ENCODE measurements at regions not wholly inside any gene's neighbourhood (a gene's known extent, or its start where the extent isn't known, plus 50 kb on each side); places are given as distances from the start of the nearest gene placed in this dataset.
A peak's percentile ranks its signal among the peaks of the same experiment; 100 is the strongest.

- H3K9me3 ChIP-seq, result no peaks in the 10 kb centered on the region
- H3K36me3 ChIP-seq, result no peaks in the 10 kb centered on the region
- WGBS, 2 donors, result 44 to 49% methylated on average over 9 of the region's 9 CpGs
- no peak overlapping the region for H3K27ac ChIP-seq
- H3K27me3 ChIP-seq, result no peaks in the 10 kb centered on the region
- no peak for TF ChIP-seq EP300 (IDR thresholded peaks at IDR 0.05)
- peak; percentile 19 to 79 (median 51) for TF ChIP-seq CTCF (IDR thresholded peaks at IDR 0.05)
- TF ChIP-seq POLR2AphosphoS5 (IDR thresholded peaks at IDR 0.05), result no peak
- TF ChIP-seq POLR2A (IDR thresholded peaks at IDR 0.05), result no peak
- DNase-seq (peak in 1 of 2 donors; percentile 50), ATAC-seq (ENCODE audit: low FRiP score in 2 of 2) (peak; percentile 70 to 73)
- H3K4me3 ChIP-seq, result no peak overlapping the region
- H3K4me1 ChIP-seq, result no peaks in the 10 kb centered on the region
Measured at GRCh38 chr7:86469680-86470295, 173.9 kb upstream of the GRM3 start.

- Histone ChIP-seq H3K9me3 (no peaks in the 10 kb centered on the region), H3K4me3 (no peak overlapping the region), H3K27ac (no peak overlapping the region), H3K27me3 (no peaks in the 10 kb centered on the region), H3K4me1 (no peaks in the 10 kb centered on the region), H3K36me3 (no peaks in the 10 kb centered on the region)
- ATAC-seq (ENCODE audit: low FRiP score in 2 of 2) (no peak), DNase-seq (no peak)
- no peak for TF ChIP-seq CTCF (IDR thresholded peaks at IDR 0.05)
- TF ChIP-seq POLR2AphosphoS5 (IDR thresholded peaks at IDR 0.05), result no peak
- no peak for TF ChIP-seq POLR2A (IDR thresholded peaks at IDR 0.05)
- TF ChIP-seq EP300 (IDR thresholded peaks at IDR 0.05), result no peak
- 95 to 97% methylated on average over 2 of the region's 2 CpGs for WGBS, 2 donors
Measured at GRCh38 chr7:86454753-86455152, 189.0 kb upstream of the GRM3 start.

- Histone ChIP-seq H3K4me3 (no peak overlapping the region), H3K36me3 (no peaks in the 10 kb centered on the region), H3K4me1 (no peaks in the 10 kb centered on the region), H3K27me3 (no peaks in the 10 kb centered on the region), H3K27ac (no peak overlapping the region), H3K9me3 (no peaks in the 10 kb centered on the region)
- TF ChIP-seq POLR2AphosphoS5 (IDR thresholded peaks at IDR 0.05) (no peak), CTCF (IDR thresholded peaks at IDR 0.05) (no peak), EP300 (IDR thresholded peaks at IDR 0.05) (no peak), POLR2A (IDR thresholded peaks at IDR 0.05) (no peak)
- 77 to 94% methylated on average over 1 of the region's 1 CpG for WGBS, 2 donors
- ATAC-seq (ENCODE audit: low FRiP score in 2 of 2), result no peak
- no peak for DNase-seq
Measured at GRCh38 chr7:86453454-86453853, 190.3 kb upstream of the GRM3 start.

GRCh38 chr7:86448856-86449255 lies 194.9 kb upstream of the GRM3 start:
- WGBS, 2 donors, result 63 to 76% methylated on average over 3 of the region's 3 CpGs
- H3K36me3 ChIP-seq, result no peaks in the 10 kb centered on the region
- DNase-seq (no peak), ATAC-seq (ENCODE audit: low FRiP score in 2 of 2) (no peak)
- TF ChIP-seq POLR2AphosphoS5 (IDR thresholded peaks at IDR 0.05) (no peak), CTCF (IDR thresholded peaks at IDR 0.05) (no peak), EP300 (IDR thresholded peaks at IDR 0.05) (no peak), POLR2A (IDR thresholded peaks at IDR 0.05) (no peak)
- H3K27me3 ChIP-seq, result no peaks in the 10 kb centered on the region
- H3K4me1 ChIP-seq, result no peaks in the 10 kb centered on the region
- H3K9me3 ChIP-seq, result no peaks in the 10 kb centered on the region
- no peak overlapping the region for H3K4me3 ChIP-seq
- H3K27ac ChIP-seq, result no peak overlapping the region

- no peak overlapping the region for H3K4me3 ChIP-seq
- H3K27ac ChIP-seq, result no peak overlapping the region
- no peaks in the 10 kb centered on the region for H3K36me3 ChIP-seq
- no peak for ATAC-seq (ENCODE audit: low FRiP score in 2 of 2)
- H3K27me3 ChIP-seq, result no peaks in the 10 kb centered on the region
- H3K4me1 ChIP-seq, result no peaks in the 10 kb centered on the region
- no peak for TF ChIP-seq EP300 (IDR thresholded peaks at IDR 0.05)
- TF ChIP-seq POLR2A (IDR thresholded peaks at IDR 0.05), result no peak
- TF ChIP-seq CTCF (IDR thresholded peaks at IDR 0.05), result no peak
- no peak for TF ChIP-seq POLR2AphosphoS5 (IDR thresholded peaks at IDR 0.05)
- no peaks in the 10 kb centered on the region for H3K9me3 ChIP-seq
- no peak for DNase-seq
Measured at GRCh38 chr7:86445285-86445684, 198.4 kb upstream of the GRM3 start.
